HepG2 (cell line): ENCODE measurements at regions not wholly inside any gene's neighbourhood (a gene's known extent, or its start where the extent isn't known, plus 50 kb on each side); places are given as distances from the start of the nearest gene placed in this dataset.

Experiments
- ZFP36L2 ChIP-seq: sonication (generic); formaldehyde crosslinking; IDR thresholded peaks from 2 replicates; pipeline ENCODE4 v1.4.0; 2020; ENCODE audit warnings: missing genetic modification reagents
- TF ChIP-seq, protein P1 (sequence below): sonication (generic); formaldehyde crosslinking; IDR thresholded peaks from 2 replicates; pipeline ENCODE4 v1.8.1; 2023; ENCODE audit warnings: missing genetic modification reagents, mild to moderate bottlenecking, borderline replicate concordance
- TF ChIP-seq, protein P2 (sequence below): sonication (generic); formaldehyde crosslinking; IDR thresholded peaks from 2 replicates; pipeline ENCODE4 v1.4.0; 2020; ENCODE audit warnings: missing genetic modification reagents, borderline replicate concordance

DNA sequence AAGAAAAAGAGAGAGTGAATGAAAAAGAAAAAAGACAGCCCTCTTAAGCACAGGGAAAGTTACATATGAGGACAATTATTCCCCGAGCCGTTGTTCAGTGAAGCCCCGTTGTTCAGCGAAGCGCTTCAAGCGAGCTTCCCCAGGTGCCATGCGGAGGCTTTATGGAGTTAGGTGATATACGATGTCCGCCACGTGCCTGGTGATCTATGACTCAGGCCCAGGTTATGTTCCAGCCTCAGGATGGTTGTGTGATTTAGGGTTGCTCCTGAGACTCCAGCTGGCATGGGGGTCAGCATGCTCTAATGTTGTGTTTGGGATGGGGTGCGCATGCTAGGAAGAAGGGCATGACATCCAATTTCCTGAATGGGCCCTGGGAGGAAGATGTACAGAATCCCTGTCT lies 365.6 kb downstream of the CDK5RAP2 start:
- TF ChIP-seq ZFP36L2 (CRISPR knock-in tag), result no peak
- TF ChIP-seq, protein P1, sequence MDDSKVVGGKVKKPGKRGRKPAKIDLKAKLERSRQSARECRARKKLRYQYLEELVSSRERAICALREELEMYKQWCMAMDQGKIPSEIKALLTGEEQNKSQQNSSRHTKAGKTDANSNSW (CRISPR knock-in tag), result no peak
- TF ChIP-seq, protein P2, sequence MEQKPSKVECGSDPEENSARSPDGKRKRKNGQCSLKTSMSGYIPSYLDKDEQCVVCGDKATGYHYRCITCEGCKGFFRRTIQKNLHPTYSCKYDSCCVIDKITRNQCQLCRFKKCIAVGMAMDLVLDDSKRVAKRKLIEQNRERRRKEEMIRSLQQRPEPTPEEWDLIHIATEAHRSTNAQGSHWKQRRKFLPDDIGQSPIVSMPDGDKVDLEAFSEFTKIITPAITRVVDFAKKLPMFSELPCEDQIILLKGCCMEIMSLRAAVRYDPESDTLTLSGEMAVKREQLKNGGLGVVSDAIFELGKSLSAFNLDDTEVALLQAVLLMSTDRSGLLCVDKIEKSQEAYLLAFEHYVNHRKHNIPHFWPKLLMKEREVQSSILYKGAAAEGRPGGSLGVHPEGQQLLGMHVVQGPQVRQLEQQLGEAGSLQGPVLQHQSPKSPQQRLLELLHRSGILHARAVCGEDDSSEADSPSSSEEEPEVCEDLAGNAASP (CRISPR knock-in tag), result no peak
